ENCODE measurements at regions not wholly inside any gene's neighbourhood (a gene's known extent, or its start where the extent isn't known, plus 50 kb on each side); places are given as distances from the start of the nearest gene placed in this dataset.
A peak's percentile ranks its signal among the peaks of the same experiment; 100 is the strongest.

- no peaks in the 10 kb centered on the region for H4K20me1 ChIP-seq (replicated peaks in 1 of 2; ENCODE audit: control insufficient read depth in 1 of 2, insufficient read depth in 2 of 2, low read length in 2 of 2)
- no peak overlapping the region for H2BK15ac ChIP-seq (ENCODE audit: low read length)
- H3K4ac ChIP-seq (replicated peaks; ENCODE audit: insufficient read length, low read depth, low read length): peak overlapping the region; percentile 59
- ChIA-PET CTCF (ENCODE audit: partially characterized antibody) (interaction anchor here (0.6 to 1.0 kb wide), 3 partner anchors 10 to 59 kb away, joined by 3 read pairs; no protein-coding TSS in a partner anchor), POLR2A (ENCODE audit: partially characterized antibody) (no interaction called here)
- no peak overlapping the region for H3K23ac ChIP-seq (ENCODE audit: insufficient read length)
- no peak overlapping the region for H3K4me3 ChIP-seq (ENCODE audit: extremely low read depth in 1 of 4, insufficient read depth in 2 of 4, low read depth in 3 of 4, low read length in 4 of 4)
- no peak overlapping the region for H3K4me2 ChIP-seq (ENCODE audit: insufficient read depth in 1 of 2, low read depth in 2 of 2, low read length in 2 of 2)
- H2BK20ac ChIP-seq (ENCODE audit: low read length): no peak overlapping the region
- no peak overlapping the region for H2AK5ac ChIP-seq (ENCODE audit: low read depth, low read length)
- no peak overlapping the region for H2BK5ac ChIP-seq (ENCODE audit: low read depth, low read length)
- H2BK120ac ChIP-seq (replicated peaks; ENCODE audit: low read depth, low read length): no peak overlapping the region
- H3K79me1 ChIP-seq (ENCODE audit: low read depth, low read length): no peaks in the 10 kb centered on the region
- no peak overlapping the region for H3K9ac ChIP-seq (replicated peaks in 1 of 4; ENCODE audit: extremely low read depth in 1 of 4, low read depth in 3 of 4, low read length in 3 of 4)
- H3K56ac ChIP-seq (replicated peaks; ENCODE audit: insufficient read length, low read depth, low read length): no peak overlapping the region
- H4K8ac ChIP-seq (ENCODE audit: extremely low read depth, insufficient read depth, low read length): no peak overlapping the region
- 73% methylated on average over 1 of the region's 1 CpG; no CpG with 5 or more reads in 1 of the 2 experiments for WGBS, 2 experiments (ENCODE audit: extremely low coverage in 1 of 2, insufficient coverage in 1 of 2, insufficient read length in 1 of 2, insufficient replicate concordance in 2 of 2, low coverage in 1 of 2, low lambda C conversion rate in 2 of 2, missing lambda C conversion rate in 1 of 2)
- no peak overlapping the region for H4K5ac ChIP-seq (ENCODE audit: insufficient read length, low read depth, low read length)
- no peak overlapping the region for H2BK12ac ChIP-seq (ENCODE audit: low read depth, low read length)
- DNase-seq (ENCODE audit: low read depth in 1 of 2, low spot score in 2 of 2): no peak
- no peak overlapping the region for H3K14ac ChIP-seq (ENCODE audit: insufficient read length)
- no peaks in the 10 kb centered on the region for H3K79me2 ChIP-seq (ENCODE audit: control insufficient read depth in 1 of 2, insufficient read depth in 2 of 2, low read length in 2 of 2)
- H3K23me2 ChIP-seq (ENCODE audit: low read depth, low read length): 0 out of 2 replicates have a peak, but pooled peaks cover 2% of the 10 kb centered on the region
- H3K36me3 ChIP-seq (ENCODE audit: control insufficient read depth in 2 of 4, insufficient read depth in 4 of 4, low read length in 3 of 4): no peaks in the 10 kb centered on the region
- H3K27ac ChIP-seq (ENCODE audit: low read depth, low read length): no peak overlapping the region
- H3K4me1 ChIP-seq (replicated peaks in 1 of 4; ENCODE audit: control insufficient read depth in 3 of 4, insufficient read depth in 4 of 4, low read length in 3 of 4): peaks cover 0 to 3% (median 0%) of the 10 kb centered on the region in 4 experiments; a peak in 2 of 7 replicates
- H3K27me3 ChIP-seq (replicated peaks in 1 of 4; ENCODE audit: control insufficient read depth in 3 of 4, extremely low read depth in 1 of 4, insufficient read depth in 3 of 4, low read length in 3 of 4): no peaks in the 10 kb centered on the region
- H2AFZ ChIP-seq (ENCODE audit: low read length): no peak overlapping the region
- no peak for FAIRE-seq
- no peak for TF ChIP-seq MAX (IDR thresholded peaks at IDR 0.05)
- TF ChIP-seq SIRT6 (IDR thresholded peaks at IDR 0.05; ENCODE audit: low read length): no peak
- TF ChIP-seq SIX5 (IDR thresholded peaks at IDR 0.05; ENCODE audit: low read depth, low read length): no peak
- TF ChIP-seq RBBP5 (IDR thresholded peaks at IDR 0.05; ENCODE audit: borderline replicate concordance, low read depth, low read length): no peak
- TF ChIP-seq SRF (IDR thresholded peaks at IDR 0.05; ENCODE audit: low read depth, low read length): no peak
- TF ChIP-seq BRCA1 (IDR thresholded peaks at IDR 0.05; ENCODE audit: low read depth, low read length): no peak
- TF ChIP-seq BACH1 (IDR thresholded peaks at IDR 0.05; ENCODE audit: low read length): no peak
- no peak overlapping the region for H4K91ac ChIP-seq (replicated peaks; ENCODE audit: insufficient read length, low read length)
- no peak overlapping the region; the same call in 1 of the 2 replicates for H3K18ac ChIP-seq (ENCODE audit: extremely low read depth, low read length)
- no peaks in the 10 kb centered on the region for H3K9me3 ChIP-seq (ENCODE audit: insufficient read depth in 2 of 2, low read depth in 1 of 2, low read length in 1 of 2)
These were observed 56.6 kb upstream of the ARHGEF3 start for GRCh38 chr3:56858331-56858730.
